Uterus (tissue), 3 donors: ENCODE measurements at regions not wholly inside any gene's neighbourhood (a gene's known extent, or its start where the extent isn't known, plus 50 kb on each side); places are given as distances from the start of the nearest gene placed in this dataset.
A peak's percentile ranks its signal among the peaks of the same experiment; 100 is the strongest.
"Not testable (repeated sequence)": the region's sequence is repeated elsewhere in the genome, so short reads cannot be mapped to it uniquely, and the experiment has no call there.

ENCODE experiments used
- DNase-seq, 2 donors: peaks; one replicate each; pipeline ENCODE4 v3.0.0-alpha.2; 2019 to 2020
- H3K27ac ChIP-seq, 2 donors: fragments of 200-600 bp; sonication (generic); 1 replicate in 1 of 2; 2 replicates in 1 of 2; pipeline ENCODE4 v1.5.1; 2016 to 2018
- H3K27me3 ChIP-seq, 2 donors: fragments of 200-600 bp; sonication (generic); one replicate each; pipeline ENCODE4 v1.5.1; 2018 to 2019; ENCODE audit warnings: control low read depth in 1 of 2
- H3K36me3 ChIP-seq, 2 donors: fragments of 200-600 bp; sonication (generic); one replicate each; pipeline ENCODE4 v1.5.1; 2019; ENCODE audit warnings: control low read depth in 1 of 2
- H3K4me1 ChIP-seq, 2 donors: fragments of 200-600 bp; sonication (generic); one replicate each; pipeline ENCODE4 v1.5.1; 2018 to 2019; ENCODE audit warnings: control low read depth in 1 of 2
- H3K4me3 ChIP-seq, 2 donors: fragments of 200-600 bp; sonication (generic); 1 replicate in 1 of 2; 2 replicates in 1 of 2; pipeline ENCODE4 v1.5.1; 2018 to 2019; ENCODE audit warnings: mild to moderate bottlenecking in 1 of 2
- H3K9me3 ChIP-seq, 2 donors: fragments of 200-600 bp; sonication (generic); one replicate each; pipeline ENCODE4 v1.5.1; 2019; ENCODE audit warnings: control low read depth in 1 of 2
- POLR2A ChIP-seq, 2 donors: fragments of 450-650 bp; IDR thresholded peaks; one replicate each; pipeline ENCODE4 v1.6.1; 2016; ENCODE audit warnings: antibody characterized with exemption in 2 of 2, mild to moderate bottlenecking in 1 of 2, moderate library complexity in 1 of 2
- intact Hi-C: fragments of 100-400 bp; cut with DNase I; formaldehyde crosslinking; loops from one replicate; pipeline ENCODE4 v1.15.1; 2023; ENCODE audit warnings: low total_unique reads
- TF ChIP-seq, protein P1 (sequence below), 4 experiments: fragments of 200-600 bp in 2 of 4; fragments of 450-650 bp in 2 of 4; sonication (generic) in 2 of 4; IDR thresholded peaks; one replicate each; pipeline ENCODE4 v1.5.1; 2016 to 2019; ENCODE audit warnings: antibody characterized with exemption in 4 of 4, mild to moderate bottlenecking in 2 of 4, moderate library complexity in 1 of 4
- donor health status: DM: yes; HTN: yes; CAD: no.

- Histone ChIP-seq H3K36me3 (no peaks in the 10 kb centered on the region), H3K9me3 (no peaks in the 10 kb centered on the region), H3K27ac (no peak overlapping the region), H3K4me3 (no peak overlapping the region), H3K27me3 (no peaks in the 10 kb centered on the region), H3K4me1 (no peaks in the 10 kb centered on the region)
- no peak for DNase-seq
- TF ChIP-seq, protein P1, sequence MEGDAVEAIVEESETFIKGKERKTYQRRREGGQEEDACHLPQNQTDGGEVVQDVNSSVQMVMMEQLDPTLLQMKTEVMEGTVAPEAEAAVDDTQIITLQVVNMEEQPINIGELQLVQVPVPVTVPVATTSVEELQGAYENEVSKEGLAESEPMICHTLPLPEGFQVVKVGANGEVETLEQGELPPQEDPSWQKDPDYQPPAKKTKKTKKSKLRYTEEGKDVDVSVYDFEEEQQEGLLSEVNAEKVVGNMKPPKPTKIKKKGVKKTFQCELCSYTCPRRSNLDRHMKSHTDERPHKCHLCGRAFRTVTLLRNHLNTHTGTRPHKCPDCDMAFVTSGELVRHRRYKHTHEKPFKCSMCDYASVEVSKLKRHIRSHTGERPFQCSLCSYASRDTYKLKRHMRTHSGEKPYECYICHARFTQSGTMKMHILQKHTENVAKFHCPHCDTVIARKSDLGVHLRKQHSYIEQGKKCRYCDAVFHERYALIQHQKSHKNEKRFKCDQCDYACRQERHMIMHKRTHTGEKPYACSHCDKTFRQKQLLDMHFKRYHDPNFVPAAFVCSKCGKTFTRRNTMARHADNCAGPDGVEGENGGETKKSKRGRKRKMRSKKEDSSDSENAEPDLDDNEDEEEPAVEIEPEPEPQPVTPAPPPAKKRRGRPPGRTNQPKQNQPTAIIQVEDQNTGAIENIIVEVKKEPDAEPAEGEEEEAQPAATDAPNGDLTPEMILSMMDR (IDR thresholded peaks at IDR 0.05): no peak
- TF ChIP-seq POLR2A (IDR thresholded peaks at IDR 0.05): no peak
- intact Hi-C loops: no loop called here
Measured at GRCh38 chr15:66965201-66965900, 100.1 kb upstream of the SMAD3 start.

- no peak for DNase-seq
- no peaks in the 10 kb centered on the region for H3K9me3 ChIP-seq
- H3K27ac ChIP-seq: no peak overlapping the region
- intact Hi-C loops: no loop called here
- H3K36me3 ChIP-seq: no peaks in the 10 kb centered on the region
- no peak for TF ChIP-seq POLR2A (IDR thresholded peaks at IDR 0.05)
- TF ChIP-seq, protein P1 (IDR thresholded peaks at IDR 0.05): peak in 1 of 4 experiments; percentile 15
- H3K4me1 ChIP-seq: no peaks in the 10 kb centered on the region
- no peak overlapping the region for H3K4me3 ChIP-seq
- H3K27me3 ChIP-seq: no peaks in the 10 kb centered on the region
Measured at GRCh38 chr15:66966256-66966655, 99.1 kb upstream of the SMAD3 start.

GRCh38 chr15:66968806-66969596, 96.4 kb upstream of the SMAD3 start:
- no peak overlapping the region for H3K4me3 ChIP-seq
- no peak for DNase-seq
- intact Hi-C loops: no loop called here

DNA sequence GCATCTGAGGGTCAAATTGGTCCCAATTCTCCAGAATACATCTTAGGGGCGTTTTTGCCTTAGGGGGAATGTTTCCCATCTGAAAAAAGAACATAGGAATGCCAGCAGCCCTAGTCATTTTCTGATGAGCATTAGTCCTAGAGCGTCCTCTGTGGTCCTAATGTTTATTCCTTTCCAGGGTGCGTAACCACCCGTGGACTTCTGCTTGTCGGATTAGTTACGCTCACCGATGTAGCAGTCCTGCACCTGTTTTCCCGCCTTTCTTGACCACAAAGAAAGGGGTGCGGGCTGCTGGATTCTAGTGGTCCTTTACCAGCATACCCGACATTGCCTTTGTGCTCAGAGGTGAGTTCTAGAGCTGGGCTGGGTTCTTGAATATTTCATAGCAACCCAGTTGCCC, 91.3 kb upstream of the SMAD3 start:
- H3K27ac ChIP-seq, H3K27me3 ChIP-seq, H3K4me3 ChIP-seq, intact Hi-C loops, H3K9me3 ChIP-seq, H3K36me3 ChIP-seq, H3K4me1 ChIP-seq, DNase-seq: not testable (repeated sequence)

More at GRCh38 chr15:66968806-66969596, 96.4 kb upstream of the SMAD3 start:
- Histone ChIP-seq H3K27me3 (no peaks in the 10 kb centered on the region), H3K9me3 (no peaks in the 10 kb centered on the region), H3K36me3 (no peaks in the 10 kb centered on the region), H3K4me1 (no peaks in the 10 kb centered on the region), H3K27ac (no peak overlapping the region)
- TF ChIP-seq, protein P1 (IDR thresholded peaks at IDR 0.05): no peak
- TF ChIP-seq POLR2A (IDR thresholded peaks at IDR 0.05): no peak

DNA sequence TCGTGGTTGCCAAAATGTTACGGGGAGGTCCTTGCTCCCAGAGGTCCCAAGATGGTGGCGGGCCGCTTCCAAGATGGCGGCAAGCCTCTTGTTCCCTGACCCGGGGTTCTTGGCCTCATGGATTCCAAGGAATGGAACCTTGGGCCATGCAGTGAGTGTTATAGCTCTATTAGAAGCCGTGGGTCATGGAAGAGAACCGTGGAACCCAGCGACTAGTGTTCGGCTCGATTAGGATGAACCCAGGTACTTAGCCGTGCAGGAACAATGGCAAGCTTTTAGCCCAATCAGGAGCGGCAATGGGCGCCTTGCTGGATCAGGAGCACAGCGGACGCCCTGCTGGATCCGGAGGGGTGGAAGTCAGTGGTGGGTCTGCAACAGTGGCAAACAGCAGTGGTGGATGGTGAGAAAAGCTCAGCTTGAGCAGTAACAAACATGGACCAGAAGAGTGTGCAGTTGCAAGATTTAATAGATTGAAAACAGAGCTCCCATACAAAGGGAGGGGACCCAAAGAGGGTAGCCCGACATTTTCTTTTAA, 89.2 kb upstream of the SMAD3 start:
- H3K27me3 ChIP-seq, H3K4me3 ChIP-seq, H3K27ac ChIP-seq, H3K9me3 ChIP-seq, H3K4me1 ChIP-seq, DNase-seq, H3K36me3 ChIP-seq, intact Hi-C loops: not testable (repeated sequence)

DNA sequence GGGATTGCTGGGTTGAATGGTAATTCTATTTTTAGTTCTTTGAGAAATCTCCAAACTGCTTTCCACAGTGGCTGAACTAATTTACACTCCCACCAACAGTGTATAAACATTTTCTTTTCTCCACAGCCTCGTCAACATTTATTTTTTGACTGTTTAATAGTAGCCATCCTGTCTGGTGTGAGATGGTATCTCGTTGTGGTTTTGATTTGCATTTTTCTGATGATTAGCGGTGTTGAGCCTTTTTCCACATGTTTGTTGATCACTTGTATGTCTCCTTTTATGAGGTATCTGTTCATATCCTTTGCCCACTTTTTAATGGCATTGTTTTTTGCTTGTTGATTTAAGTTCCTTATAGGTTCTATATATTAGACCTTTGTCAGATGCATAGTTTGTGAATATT, 85.1 kb upstream of the SMAD3 start:
- H3K27ac ChIP-seq, DNase-seq, H3K27me3 ChIP-seq, H3K4me1 ChIP-seq, intact Hi-C loops, H3K9me3 ChIP-seq, H3K36me3 ChIP-seq, H3K4me3 ChIP-seq: not testable (repeated sequence)
